ENCODE measurements at regions not wholly inside any gene's neighbourhood (a gene's known extent, or its start where the extent isn't known, plus 50 kb on each side); places are given as distances from the start of the nearest gene placed in this dataset.

- TF ChIP-seq CTCF (conservative IDR thresholded peaks at IDR 0.05; ENCODE audit: low read length) (no peak), EZH2phosphoT487 (IDR thresholded peaks at IDR 0.05; ENCODE audit: borderline replicate concordance, low read depth, low read length) (no peak)
These were observed 1128.4 kb downstream of the SORCS3 start for GRCh38 chr10:105769248-105770184.
